ENCODE measurements at regions not wholly inside any gene's neighbourhood (a gene's known extent, or its start where the extent isn't known, plus 50 kb on each side); places are given as distances from the start of the nearest gene placed in this dataset.
A peak's percentile ranks its signal among the peaks of the same experiment; 100 is the strongest.

DNA sequence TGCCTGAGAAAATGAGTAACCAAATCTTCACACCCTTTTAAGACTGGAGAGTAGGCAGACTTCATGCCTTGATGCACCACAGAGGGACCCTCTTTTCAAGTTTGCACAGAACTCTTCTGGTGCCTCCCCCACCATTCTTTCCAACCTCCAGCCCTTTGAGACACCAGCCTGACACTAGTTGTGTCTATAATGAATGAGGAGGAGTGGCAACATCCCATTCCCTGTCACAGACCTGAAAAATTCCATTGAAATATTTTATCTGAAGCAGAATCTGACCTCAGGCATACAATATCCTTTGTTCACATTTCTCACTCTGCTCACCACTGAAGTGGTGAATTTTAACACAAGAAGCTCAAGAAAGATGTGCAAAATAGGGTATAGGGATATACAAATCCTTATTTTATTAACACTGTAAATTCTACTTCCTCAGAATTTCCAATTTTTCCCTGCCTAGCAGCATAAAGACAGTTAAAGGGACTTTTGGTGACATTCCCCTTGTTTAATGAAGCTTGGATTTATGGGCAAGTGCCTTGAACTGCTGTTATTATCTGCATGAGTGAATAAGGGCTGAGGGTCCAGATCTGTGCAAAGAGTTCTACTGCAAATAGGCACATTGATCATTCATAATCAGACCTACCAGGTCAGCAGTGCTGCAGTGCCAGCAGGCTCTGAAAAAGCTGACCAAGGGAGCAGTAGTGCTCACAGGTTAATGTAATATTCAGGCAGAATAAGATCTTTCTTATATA lies 149.9 kb upstream of the PAQR3 start:
- no peaks in the 10 kb centered on the region for H3K9me3 ChIP-seq
- H3K36me3 ChIP-seq (replicated peaks in 1 of 2; ENCODE audit: insufficient read depth in 1 of 2, low read depth in 2 of 2): no peaks in the 10 kb centered on the region
- no peak overlapping the region for H3K4me3 ChIP-seq
- no peaks in the 10 kb centered on the region for H3K4me1 ChIP-seq
- H3K27ac ChIP-seq: no peak overlapping the region
- no peak for DNase-seq
- ATAC-seq: no peak
- intact Hi-C loops (cut with DNase I): no loop called here
- no peaks in the 10 kb centered on the region for H3K27me3 ChIP-seq
- TF ChIP-seq, protein P1, sequence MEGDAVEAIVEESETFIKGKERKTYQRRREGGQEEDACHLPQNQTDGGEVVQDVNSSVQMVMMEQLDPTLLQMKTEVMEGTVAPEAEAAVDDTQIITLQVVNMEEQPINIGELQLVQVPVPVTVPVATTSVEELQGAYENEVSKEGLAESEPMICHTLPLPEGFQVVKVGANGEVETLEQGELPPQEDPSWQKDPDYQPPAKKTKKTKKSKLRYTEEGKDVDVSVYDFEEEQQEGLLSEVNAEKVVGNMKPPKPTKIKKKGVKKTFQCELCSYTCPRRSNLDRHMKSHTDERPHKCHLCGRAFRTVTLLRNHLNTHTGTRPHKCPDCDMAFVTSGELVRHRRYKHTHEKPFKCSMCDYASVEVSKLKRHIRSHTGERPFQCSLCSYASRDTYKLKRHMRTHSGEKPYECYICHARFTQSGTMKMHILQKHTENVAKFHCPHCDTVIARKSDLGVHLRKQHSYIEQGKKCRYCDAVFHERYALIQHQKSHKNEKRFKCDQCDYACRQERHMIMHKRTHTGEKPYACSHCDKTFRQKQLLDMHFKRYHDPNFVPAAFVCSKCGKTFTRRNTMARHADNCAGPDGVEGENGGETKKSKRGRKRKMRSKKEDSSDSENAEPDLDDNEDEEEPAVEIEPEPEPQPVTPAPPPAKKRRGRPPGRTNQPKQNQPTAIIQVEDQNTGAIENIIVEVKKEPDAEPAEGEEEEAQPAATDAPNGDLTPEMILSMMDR (IDR thresholded peaks at IDR 0.05): no peak
- no peak for TF ChIP-seq POLR2A (IDR thresholded peaks at IDR 0.05)

DNA sequence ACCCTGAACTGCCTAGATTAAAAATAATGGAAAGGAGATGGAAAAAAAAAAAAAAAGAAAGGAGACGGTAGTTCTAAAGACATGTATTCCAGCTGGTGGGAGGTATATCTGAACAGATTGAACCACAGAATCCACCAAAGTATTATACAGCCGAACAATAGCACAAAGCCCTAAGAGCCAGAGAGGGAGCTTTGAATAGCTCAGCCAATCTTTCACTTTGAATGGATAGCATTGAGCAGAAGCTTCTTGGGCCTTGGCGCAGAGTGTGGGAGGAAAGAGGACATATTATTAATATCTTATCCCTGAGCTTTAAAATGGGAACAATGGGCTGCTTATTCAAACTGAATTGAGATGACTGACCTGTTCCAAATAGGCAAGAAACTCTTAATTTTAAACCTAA lies 147.8 kb upstream of the PAQR3 start:
- no peak for DNase-seq
- Histone ChIP-seq H3K27me3 (no peaks in the 10 kb centered on the region), H3K27ac (no peak overlapping the region), H3K36me3 (replicated peaks in 1 of 2; ENCODE audit: insufficient read depth in 1 of 2, low read depth in 2 of 2) (no peaks in the 10 kb centered on the region), H3K4me1 (no peaks in the 10 kb centered on the region), H3K9me3 (no peaks in the 10 kb centered on the region), H3K4me3 (no peak overlapping the region)
- TF ChIP-seq POLR2A (IDR thresholded peaks at IDR 0.05): no peak
- TF ChIP-seq, protein P1 (IDR thresholded peaks at IDR 0.05): no peak
- intact Hi-C loops (cut with DNase I): no loop called here
- WGBS, 2 donors: 58 to 87% methylated on average over 3 of the region's 3 CpGs
- ATAC-seq: no peak

DNA sequence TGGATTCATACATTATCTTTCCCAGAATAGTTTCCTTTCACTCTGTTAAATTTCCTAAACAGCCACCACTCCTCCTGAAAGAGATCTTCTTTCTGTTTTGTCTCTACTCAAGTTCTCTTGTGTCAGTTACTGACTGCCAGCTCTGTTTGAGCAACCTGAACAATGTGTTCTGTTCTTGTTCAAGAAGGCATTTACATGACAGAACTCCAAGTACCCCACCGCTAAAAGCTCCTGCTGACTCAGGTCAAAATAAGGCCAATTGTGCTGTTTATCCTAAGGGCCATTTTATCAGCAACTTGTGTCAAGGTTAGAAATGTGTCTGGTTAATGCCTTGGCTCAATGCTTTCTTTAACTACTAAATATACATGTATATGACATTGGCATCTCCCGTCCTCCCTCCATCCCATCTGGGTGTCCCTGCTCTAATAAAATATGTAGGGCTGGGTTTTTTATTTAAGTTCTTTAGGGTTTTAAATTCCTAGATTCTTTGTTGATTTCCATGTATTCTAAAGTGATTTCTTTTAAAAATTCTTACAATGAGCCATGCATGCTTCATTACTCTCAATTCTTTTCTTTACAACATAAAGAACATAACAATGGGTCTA lies 144.3 kb upstream of the PAQR3 start:
- Histone ChIP-seq H3K9me3 (no peaks in the 10 kb centered on the region), H3K36me3 (replicated peaks in 1 of 2; ENCODE audit: insufficient read depth in 1 of 2, low read depth in 2 of 2) (no peaks in the 10 kb centered on the region), H3K27ac (no peak overlapping the region), H3K4me3 (no peak overlapping the region), H3K27me3 (no peaks in the 10 kb centered on the region), H3K4me1 (no peaks in the 10 kb centered on the region)
- ATAC-seq: peak; percentile 30
- no peak for TF ChIP-seq POLR2A (IDR thresholded peaks at IDR 0.05)
- TF ChIP-seq, protein P1 (IDR thresholded peaks at IDR 0.05): no peak
- DNase-seq: peak in 2 of 4 donors; percentile 15 to 23
- intact Hi-C loops (cut with DNase I): no loop called here
- WGBS, 2 donors: 42 to 53% methylated on average over 2 of the region's 2 CpGs

DNA sequence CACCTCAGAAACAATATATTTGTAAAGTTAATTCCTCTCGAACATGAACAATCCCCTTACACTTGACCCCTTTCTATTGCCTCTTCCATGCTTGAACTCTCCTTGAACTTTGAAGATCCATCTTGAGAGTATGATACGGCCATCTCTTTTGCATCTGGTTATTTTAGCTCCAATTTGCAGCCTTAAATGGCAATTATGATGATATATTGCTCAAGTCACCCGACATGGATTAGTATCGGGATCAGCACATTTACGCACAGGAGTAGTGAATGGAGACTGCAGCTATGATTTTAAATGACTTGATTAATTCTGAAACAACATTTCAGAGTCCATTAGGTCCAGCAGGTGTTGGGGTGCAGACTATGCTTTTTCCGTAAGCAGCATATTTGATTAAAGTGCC lies 143.8 kb upstream of the PAQR3 start:
- Histone ChIP-seq H3K9me3 (no peaks in the 10 kb centered on the region), H3K27me3 (no peaks in the 10 kb centered on the region), H3K4me1 (no peaks in the 10 kb centered on the region), H3K4me3 (no peak overlapping the region), H3K36me3 (replicated peaks in 1 of 2; ENCODE audit: insufficient read depth in 1 of 2, low read depth in 2 of 2) (no peaks in the 10 kb centered on the region), H3K27ac (no peak overlapping the region)
- intact Hi-C loops (cut with DNase I): no loop called here
- TF ChIP-seq, protein P1 (IDR thresholded peaks at IDR 0.05): no peak
- TF ChIP-seq POLR2A (IDR thresholded peaks at IDR 0.05): no peak
- DNase-seq: no peak
- ATAC-seq: no peak
- 59 to 73% methylated on average over 6 of the region's 6 CpGs for WGBS, 2 donors

DNA sequence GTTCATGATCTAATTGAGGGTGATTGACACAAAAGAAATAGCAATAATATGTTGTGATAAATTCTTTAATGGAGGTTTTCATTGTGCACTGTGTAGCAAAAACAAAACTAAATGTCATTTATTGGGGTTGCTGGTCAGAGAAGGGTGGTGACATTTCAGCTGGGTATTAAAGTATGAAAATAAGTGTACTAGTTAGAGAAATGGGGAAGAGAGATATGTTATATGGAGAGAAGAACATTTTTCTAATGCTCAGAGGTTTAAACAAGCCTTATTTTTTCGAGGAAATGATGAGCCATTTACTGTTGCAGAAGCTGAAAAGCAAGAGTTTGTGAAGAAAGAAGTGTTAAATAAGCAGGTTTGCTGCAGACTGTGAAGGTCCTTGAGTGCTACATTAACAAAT lies 142.7 kb upstream of the PAQR3 start:
- WGBS, 2 donors: 33 to 66% methylated on average over 1 of the region's 1 CpG
- no peaks in the 10 kb centered on the region for H3K4me1 ChIP-seq
- no peak for DNase-seq
- H3K27ac ChIP-seq: no peak overlapping the region
- H3K9me3 ChIP-seq: no peaks in the 10 kb centered on the region
- intact Hi-C loops (cut with DNase I): no loop called here
- no peak for TF ChIP-seq POLR2A (IDR thresholded peaks at IDR 0.05)
- TF ChIP-seq, protein P1 (IDR thresholded peaks at IDR 0.05): no peak
- no peak for ATAC-seq
- H3K27me3 ChIP-seq: no peaks in the 10 kb centered on the region
- H3K36me3 ChIP-seq (replicated peaks in 1 of 2; ENCODE audit: insufficient read depth in 1 of 2, low read depth in 2 of 2): no peaks in the 10 kb centered on the region
- no peak overlapping the region for H3K4me3 ChIP-seq
